Mucosa of descending colon (tissue), 3 donors: ENCODE measurements at regions not wholly inside any gene's neighbourhood (a gene's known extent, or its start where the extent isn't known, plus 50 kb on each side); places are given as distances from the start of the nearest gene placed in this dataset.

Source experiments
- ATAC-seq: fragments of 200-7000 bp; cut with Tn5 transposase; one replicate; pipeline ENCODE4 v1.9.1; 2020; ENCODE audit warnings: mild to moderate bottlenecking, moderate library complexity
- DNase-seq, 3 donors: peaks; one replicate each; pipeline ENCODE4 v3.0.0-alpha.2; 2020
- H3K36me3 ChIP-seq: fragments of 200-600 bp; one replicate; pipeline ENCODE4 v1.8.0; 2021; ENCODE audit warnings: low read depth, mild to moderate bottlenecking
- H3K4me1 ChIP-seq: fragments of 200-600 bp; one replicate; pipeline ENCODE4 v1.8.0; 2021; ENCODE audit warnings: low read depth, mild to moderate bottlenecking
- H3K4me3 ChIP-seq: fragments of 200-600 bp; one replicate; pipeline ENCODE4 v1.8.0; 2021; ENCODE audit warnings: mild to moderate bottlenecking
- H3K9me3 ChIP-seq: fragments of 200-600 bp; one replicate; pipeline ENCODE4 v1.8.0; 2021; ENCODE audit warnings: mild to moderate bottlenecking
- CTCF ChIP-seq: fragments of 200-600 bp; IDR thresholded peaks from one replicate; pipeline ENCODE4 v1.8.0; 2022; ENCODE audit warnings: antibody characterized with exemption, mild to moderate bottlenecking
- intact Hi-C, 2 donors: fragments of 100-400 bp; cut with DNase I in 1 of 2; cut with micrococcal nuclease in 1 of 2; formaldehyde crosslinking; loops; one replicate each; pipeline versions ENCODE4 v1.11.0 to v1.11.1; 2022; cut with DNase I, micrococcal nuclease
- donor health status: DM: no; HTN: no; CAD: no; lungs with moderate emphysema.
- donor health status: DM: no; HTN: no; CAD: no.
- donor health status: DM: no; HTN: yes; CAD: no.

DNA sequence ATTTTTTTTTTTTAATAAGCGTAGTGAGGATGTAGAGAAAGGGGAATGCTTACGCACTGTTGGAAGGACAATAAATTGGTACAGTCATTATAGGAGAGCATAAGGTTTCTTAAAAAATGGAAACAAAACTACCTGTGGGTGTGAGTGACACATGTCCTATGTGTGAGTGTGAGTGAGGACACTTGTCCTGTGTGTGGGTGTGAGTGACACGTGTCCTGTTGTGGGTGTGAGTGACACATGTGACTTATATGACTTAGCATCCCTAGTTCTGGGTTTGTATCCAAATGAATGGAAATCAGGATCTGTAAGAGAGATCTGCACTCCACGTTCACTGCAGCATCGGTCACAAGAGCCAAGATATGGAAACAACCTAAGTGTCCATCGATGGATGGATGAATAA, 91.8 kb downstream of the CBLN2 start:
- intact Hi-C loops: loop anchor here in 1 of 2 donors (10.0 kb wide), 1 partner anchor 58 kb away; no protein-coding TSS in a partner anchor
- no peaks in the 10 kb centered on the region for H3K4me1 ChIP-seq
- H3K4me3 ChIP-seq: no peak overlapping the region
- H3K9me3 ChIP-seq: no peaks in the 10 kb centered on the region
- no peaks in the 10 kb centered on the region for H3K36me3 ChIP-seq
- no peak for DNase-seq
- no peak for TF ChIP-seq CTCF
- ATAC-seq: no peak

GRCh38 chr18:72444798-72445155, 99.4 kb downstream of the CBLN2 start:
- Histone ChIP-seq H3K9me3 (no peaks in the 10 kb centered on the region), H3K4me1 (no peaks in the 10 kb centered on the region), H3K36me3 (no peaks in the 10 kb centered on the region), H3K4me3 (no peak overlapping the region)
- ATAC-seq (no peak), DNase-seq (no peak)
- intact Hi-C loops: no loop called here
- TF ChIP-seq CTCF: no peak

GRCh38 chr18:72444111-72444797, 99.9 kb downstream of the CBLN2 start:
- H3K36me3 ChIP-seq: no peaks in the 10 kb centered on the region
- intact Hi-C loops: no loop called here
- H3K4me3 ChIP-seq: no peak overlapping the region
- DNase-seq (no peak), ATAC-seq (no peak)
- H3K9me3 ChIP-seq: no peaks in the 10 kb centered on the region
- no peak for TF ChIP-seq CTCF
- H3K4me1 ChIP-seq: no peaks in the 10 kb centered on the region

DNA sequence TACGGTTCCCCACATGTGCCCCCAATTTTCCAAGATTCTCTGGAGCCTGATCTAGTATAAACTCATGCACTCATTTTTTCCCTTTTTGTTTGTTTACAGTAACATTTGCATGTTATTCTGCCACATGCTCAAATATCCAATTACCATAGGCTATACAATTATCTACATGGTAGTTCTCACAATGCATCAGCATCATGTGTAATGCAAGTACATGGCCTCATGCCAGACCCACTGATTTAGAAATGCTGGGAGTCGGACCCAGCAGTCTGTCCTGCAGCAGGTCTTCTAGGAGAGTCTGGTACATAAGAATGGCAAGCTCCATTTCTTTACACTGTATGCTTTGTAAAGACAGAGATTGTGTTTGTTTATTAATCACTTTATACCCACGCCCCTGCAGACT, 107.7 kb downstream of the CBLN2 start:
- ATAC-seq (no peak), DNase-seq (no peak)
- intact Hi-C loops: no loop called here
- no peak for TF ChIP-seq CTCF
- Histone ChIP-seq H3K9me3 (no peaks in the 10 kb centered on the region), H3K4me3 (no peak overlapping the region), H3K36me3 (no peaks in the 10 kb centered on the region), H3K4me1 (no peaks in the 10 kb centered on the region)

DNA sequence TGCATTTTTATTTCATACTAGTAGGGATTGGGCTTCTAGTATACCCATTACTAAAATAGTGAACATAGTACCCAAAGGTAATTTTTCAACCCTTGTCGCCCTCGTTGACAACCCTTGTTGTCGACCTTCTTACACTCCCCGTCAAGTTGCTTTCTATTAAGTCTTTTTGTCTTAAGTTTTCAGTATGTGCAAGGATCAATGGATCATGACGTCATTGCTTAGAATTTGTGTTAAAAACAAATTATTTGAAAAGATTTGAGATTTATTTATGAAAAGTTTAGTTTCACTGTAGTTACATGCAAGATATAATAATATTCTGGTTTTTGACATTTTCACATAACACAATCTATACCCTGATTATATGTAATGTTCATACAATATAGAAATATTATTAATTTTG, 110.4 kb downstream of the CBLN2 start:
- Histone ChIP-seq H3K4me3 (no peak overlapping the region), H3K9me3 (no peaks in the 10 kb centered on the region), H3K4me1 (no peaks in the 10 kb centered on the region), H3K36me3 (no peaks in the 10 kb centered on the region)
- intact Hi-C loops: no loop called here
- DNase-seq: no peak
- no peak for ATAC-seq
- no peak for TF ChIP-seq CTCF

DNA sequence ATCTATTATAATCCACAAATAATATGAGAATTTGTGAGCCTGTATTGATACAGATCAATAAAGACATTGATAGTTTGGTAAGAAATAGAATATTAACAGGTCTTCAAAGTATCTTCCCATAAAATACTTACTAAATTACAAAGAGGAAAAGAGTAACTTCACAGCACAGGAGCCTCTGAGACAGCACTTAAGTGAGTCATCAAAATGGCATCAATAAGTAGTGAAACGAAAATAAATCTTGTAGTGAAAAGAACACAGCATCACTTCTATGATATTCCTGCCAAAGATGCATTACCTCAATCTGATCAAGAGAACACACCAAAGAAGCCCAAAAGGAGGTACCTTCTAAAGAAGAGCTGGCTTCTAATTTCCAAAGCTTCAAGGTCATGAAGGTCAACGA, 116.4 kb downstream of the CBLN2 start:
- intact Hi-C loops: no loop called here
- no peaks in the 10 kb centered on the region for H3K9me3 ChIP-seq

More for the DNA sequence above, 116.4 kb downstream of the CBLN2 start:
- Histone ChIP-seq H3K4me3 (no peak overlapping the region), H3K4me1 (no peaks in the 10 kb centered on the region), H3K36me3 (no peaks in the 10 kb centered on the region)
- ATAC-seq (no peak), DNase-seq (no peak)
- TF ChIP-seq CTCF: no peak
